Loucy (cell line): ENCODE measurements at regions not wholly inside any gene's neighbourhood (a gene's known extent, or its start where the extent isn't known, plus 50 kb on each side); places are given as distances from the start of the nearest gene placed in this dataset.

Source experiments
- H2AFZ ChIP-seq: fragments of 200-600 bp; sonication (generic); 2 replicates; pipeline ENCODE4 v1.6.0; 2016; ENCODE audit warnings: antibody characterized with exemption, mild to moderate bottlenecking, low read length, moderate library complexity
- H3F3A ChIP-seq: fragments of 200-600 bp; 2 replicates; pipeline ENCODE4 v1.6.0; 2016; ENCODE audit warnings: antibody characterized with exemption, low read depth, mild to moderate bottlenecking
- H3K27me3 ChIP-seq: fragments of 200-600 bp; sonication (generic); 2 replicates; pipeline ENCODE4 v1.6.1; 2014; ENCODE audit warnings: low read length, mild to moderate bottlenecking; ENCODE audit not compliant: insufficient read depth, poor library complexity, severe bottlenecking
- H3K36me3 ChIP-seq: fragments of 200-600 bp; sonication (generic); 2 replicates; pipeline ENCODE4 v1.6.1; 2016; ENCODE audit warnings: low read length; ENCODE audit not compliant: insufficient read depth
- H3K4me1 ChIP-seq: fragments of 200-600 bp; sonication (generic); 2 replicates; pipeline ENCODE4 v1.5.1; 2014; ENCODE audit warnings: low read length, mild to moderate bottlenecking; ENCODE audit not compliant: insufficient read depth, poor library complexity, severe bottlenecking
- H3K4me2 ChIP-seq: fragments of 200-600 bp; sonication (generic); 2 replicates; pipeline ENCODE4 v1.6.0; 2014; ENCODE audit warnings: antibody characterized with exemption, low read length, low read depth, mild to moderate bottlenecking; ENCODE audit not compliant: poor library complexity, severe bottlenecking
- H3K4me3 ChIP-seq: fragments of 200-600 bp; sonication (generic); 2 replicates; pipeline ENCODE4 v1.5.1; 2014; ENCODE audit warnings: low read length, mild to moderate bottlenecking, mixed read lengths; ENCODE audit not compliant: poor library complexity, severe bottlenecking
- H3K79me2 ChIP-seq: fragments of 200-600 bp; sonication (generic); 2 replicates; pipeline ENCODE4 v1.6.1; 2014; ENCODE audit warnings: low read length; ENCODE audit not compliant: insufficient read depth
- H3K9ac ChIP-seq: fragments of 200-600 bp; sonication (generic); 2 replicates; pipeline ENCODE4 v1.6.0; 2014; ENCODE audit warnings: mild to moderate bottlenecking, low read depth, low read length, moderate library complexity; ENCODE audit not compliant: poor library complexity, severe bottlenecking
- H3K9me2 ChIP-seq: fragments of 200-600 bp; sonication (generic); replicated peaks from 2 replicates; pipeline ENCODE4 v1.6.1; 2016; ENCODE audit warnings: low read depth, low read length, mixed read lengths
- H3K9me3 ChIP-seq: fragments of 200-600 bp; sonication (generic); 2 replicates; pipeline ENCODE4 v1.6.1; 2014; ENCODE audit warnings: mild to moderate bottlenecking, antibody characterized with exemption, low read length, low read depth; ENCODE audit not compliant: insufficient read depth
- H4K20me1 ChIP-seq: fragments of 200-600 bp; sonication (generic); 2 replicates; pipeline ENCODE4 v1.6.0; 2014; ENCODE audit warnings: antibody characterized with exemption, low read length, mild to moderate bottlenecking; ENCODE audit not compliant: insufficient read depth, poor library complexity, severe bottlenecking
- EZH2phosphoT487 ChIP-seq: fragments of 200-600 bp; IDR thresholded peaks from 2 replicates; pipeline ENCODE4 v1.6.1; 2018; ENCODE audit warnings: antibody characterized with exemption, mild to moderate bottlenecking, moderate library complexity, borderline replicate concordance
- TF ChIP-seq, protein P1 (sequence below): fragments of 200-600 bp; sonication (generic); conservative IDR thresholded peaks from 2 replicates; pipeline ENCODE4 v1.5.1; 2014; ENCODE audit warnings: mild to moderate bottlenecking, antibody characterized with exemption, low read length

DNA sequence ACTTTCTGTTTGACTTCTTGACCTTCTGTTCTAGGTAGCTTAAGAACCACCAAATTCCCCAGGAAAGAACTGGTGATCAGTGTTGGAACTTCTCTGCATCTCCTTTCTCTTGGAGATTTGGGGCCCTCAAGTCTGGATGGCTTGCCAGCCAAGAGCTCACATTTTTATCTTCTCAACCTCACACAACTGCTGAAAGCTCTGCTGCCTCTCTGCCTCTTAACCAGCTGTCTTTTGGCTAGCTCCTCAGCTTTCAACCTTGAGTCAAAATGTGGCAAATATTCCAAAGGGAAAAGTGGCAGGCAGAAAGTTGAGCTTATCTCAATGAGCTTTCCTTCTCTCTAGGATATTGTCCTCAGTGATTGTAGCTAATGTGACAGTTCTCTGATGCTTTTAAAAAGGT is 89.2 kb upstream of the CCDC190 start:
- no peak overlapping the region for H3K4me2 ChIP-seq
- no peak overlapping the region for H3K4me3 ChIP-seq
- TF ChIP-seq, protein P1, sequence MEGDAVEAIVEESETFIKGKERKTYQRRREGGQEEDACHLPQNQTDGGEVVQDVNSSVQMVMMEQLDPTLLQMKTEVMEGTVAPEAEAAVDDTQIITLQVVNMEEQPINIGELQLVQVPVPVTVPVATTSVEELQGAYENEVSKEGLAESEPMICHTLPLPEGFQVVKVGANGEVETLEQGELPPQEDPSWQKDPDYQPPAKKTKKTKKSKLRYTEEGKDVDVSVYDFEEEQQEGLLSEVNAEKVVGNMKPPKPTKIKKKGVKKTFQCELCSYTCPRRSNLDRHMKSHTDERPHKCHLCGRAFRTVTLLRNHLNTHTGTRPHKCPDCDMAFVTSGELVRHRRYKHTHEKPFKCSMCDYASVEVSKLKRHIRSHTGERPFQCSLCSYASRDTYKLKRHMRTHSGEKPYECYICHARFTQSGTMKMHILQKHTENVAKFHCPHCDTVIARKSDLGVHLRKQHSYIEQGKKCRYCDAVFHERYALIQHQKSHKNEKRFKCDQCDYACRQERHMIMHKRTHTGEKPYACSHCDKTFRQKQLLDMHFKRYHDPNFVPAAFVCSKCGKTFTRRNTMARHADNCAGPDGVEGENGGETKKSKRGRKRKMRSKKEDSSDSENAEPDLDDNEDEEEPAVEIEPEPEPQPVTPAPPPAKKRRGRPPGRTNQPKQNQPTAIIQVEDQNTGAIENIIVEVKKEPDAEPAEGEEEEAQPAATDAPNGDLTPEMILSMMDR, result no peak
- TF ChIP-seq EZH2phosphoT487, result no peak
- no peak overlapping the region for H2AFZ ChIP-seq
- H4K20me1 ChIP-seq, result no peaks in the 10 kb centered on the region
- H3K9ac ChIP-seq, result no peak overlapping the region
- no peaks in the 10 kb centered on the region for H3K79me2 ChIP-seq
- no peaks in the 10 kb centered on the region for H3K4me1 ChIP-seq
- no peaks in the 10 kb centered on the region for H3K27me3 ChIP-seq
- H3F3A ChIP-seq, result no peaks in the 10 kb centered on the region
- no peaks in the 10 kb centered on the region for H3K9me3 ChIP-seq
- H3K36me3 ChIP-seq, result no peaks in the 10 kb centered on the region
- H3K9me2 ChIP-seq, result no peaks in the 10 kb centered on the region

DNA sequence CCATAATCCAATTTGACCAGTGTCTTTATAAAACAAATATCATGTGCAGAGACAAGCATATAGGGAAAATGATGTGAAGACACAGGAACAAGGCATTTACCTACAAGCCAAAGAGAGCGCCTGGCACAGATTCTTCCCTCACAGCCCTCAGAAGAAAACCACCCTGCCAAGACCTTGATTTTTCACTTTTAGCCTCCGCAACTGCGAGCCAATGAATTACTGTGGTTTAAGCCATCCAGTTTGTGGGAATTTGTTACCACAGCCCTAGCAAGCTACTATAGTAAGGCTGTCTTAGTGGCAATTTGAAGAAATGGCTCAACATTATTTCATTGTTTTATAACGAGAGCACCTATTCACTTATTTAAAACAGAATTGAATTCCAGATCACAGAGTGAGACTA is 85.7 kb upstream of the CCDC190 start:
- Histone ChIP-seq H3K36me3 (no peaks in the 10 kb centered on the region), H3K79me2 (no peaks in the 10 kb centered on the region), H2AFZ (no peak overlapping the region), H3F3A (no peaks in the 10 kb centered on the region), H3K9ac (no peak overlapping the region), H3K4me1 (no peaks in the 10 kb centered on the region), H4K20me1 (no peaks in the 10 kb centered on the region), H3K9me2 (no peaks in the 10 kb centered on the region), H3K4me2 (no peak overlapping the region), H3K4me3 (no peak overlapping the region), H3K27me3 (no peaks in the 10 kb centered on the region), H3K9me3 (no peaks in the 10 kb centered on the region)
- no peak for TF ChIP-seq EZH2phosphoT487
- TF ChIP-seq, protein P1, result no peak

DNA sequence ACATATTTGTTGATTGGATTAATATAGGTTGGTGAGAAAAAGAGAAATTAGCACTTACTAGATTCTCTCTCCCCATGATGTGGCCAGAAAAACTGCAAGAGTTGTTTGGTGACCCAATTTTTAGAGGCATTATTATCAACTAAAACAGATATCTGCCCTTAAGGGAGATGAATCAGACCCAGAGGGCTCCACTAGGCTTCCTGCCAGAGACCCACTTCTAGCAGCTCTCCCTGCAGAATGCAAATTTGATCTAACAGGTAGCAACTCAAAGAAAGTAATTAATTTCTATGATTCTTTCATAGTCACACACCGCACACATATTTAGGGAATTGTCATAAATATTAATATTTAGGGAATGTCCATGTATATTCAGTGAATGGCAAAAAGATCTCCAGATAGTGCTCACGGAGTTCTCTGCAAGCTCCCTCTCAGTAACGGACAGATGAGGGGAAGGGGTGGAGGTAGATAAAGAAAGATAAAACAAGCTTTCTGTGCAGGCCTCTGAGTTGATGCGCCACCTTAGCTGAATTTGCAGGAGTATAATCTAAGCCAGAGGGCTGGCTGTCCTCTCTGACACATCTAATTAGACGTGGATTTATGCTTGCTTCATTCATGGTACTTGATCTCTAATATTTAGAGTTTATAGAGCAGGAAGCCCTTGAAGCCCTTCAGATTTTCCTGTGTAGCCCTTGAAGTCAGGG is 84.1 kb upstream of the CCDC190 start:
- no peaks in the 10 kb centered on the region for H3K9me3 ChIP-seq
- H3K9me2 ChIP-seq, result no peaks in the 10 kb centered on the region
- H3K9ac ChIP-seq, result no peak overlapping the region
- TF ChIP-seq, protein P1, result no peak
- no peak for TF ChIP-seq EZH2phosphoT487
- no peak overlapping the region for H3K4me2 ChIP-seq
- H2AFZ ChIP-seq, result no peak overlapping the region
- no peaks in the 10 kb centered on the region for H3F3A ChIP-seq
- no peaks in the 10 kb centered on the region for H3K27me3 ChIP-seq
- no peaks in the 10 kb centered on the region for H3K79me2 ChIP-seq
- H4K20me1 ChIP-seq, result no peaks in the 10 kb centered on the region
- H3K36me3 ChIP-seq, result no peaks in the 10 kb centered on the region
- H3K4me3 ChIP-seq, result no peak overlapping the region
- no peaks in the 10 kb centered on the region for H3K4me1 ChIP-seq
